ENCODE measurements at regions not wholly inside any gene's neighbourhood (a gene's known extent, or its start where the extent isn't known, plus 50 kb on each side); places are given as distances from the start of the nearest gene placed in this dataset.
A peak's percentile ranks its signal among the peaks of the same experiment; 100 is the strongest.

- H3K27ac Mint-ChIP-seq (ENCODE audit: unreplicated experiment) = peak overlapping the region; percentile 87
- no peaks in the 10 kb centered on the region for H3K9me3 Mint-ChIP-seq (ENCODE audit: low read depth)
- no peak overlapping the region for H3K4me3 Mint-ChIP-seq (ENCODE audit: unreplicated experiment)
- H3K27me3 Mint-ChIP-seq (ENCODE audit: low read depth) = peaks cover 3% of the 10 kb centered on the region
- DNase-seq (ENCODE audit: low spot score) = no peak
- H3K36me3 Mint-ChIP-seq (ENCODE audit: low read depth) = no peaks in the 10 kb centered on the region
- peak; percentile 34 for TF ChIP-seq CTCF (IDR thresholded peaks at IDR 0.05)
- peaks cover 50% of the 10 kb centered on the region for H3K4me1 Mint-ChIP-seq (ENCODE audit: low read depth)
These were observed 83.8 kb upstream of the CHST15 start for GRCh38 chr10:124177180-124177518.

DNA sequence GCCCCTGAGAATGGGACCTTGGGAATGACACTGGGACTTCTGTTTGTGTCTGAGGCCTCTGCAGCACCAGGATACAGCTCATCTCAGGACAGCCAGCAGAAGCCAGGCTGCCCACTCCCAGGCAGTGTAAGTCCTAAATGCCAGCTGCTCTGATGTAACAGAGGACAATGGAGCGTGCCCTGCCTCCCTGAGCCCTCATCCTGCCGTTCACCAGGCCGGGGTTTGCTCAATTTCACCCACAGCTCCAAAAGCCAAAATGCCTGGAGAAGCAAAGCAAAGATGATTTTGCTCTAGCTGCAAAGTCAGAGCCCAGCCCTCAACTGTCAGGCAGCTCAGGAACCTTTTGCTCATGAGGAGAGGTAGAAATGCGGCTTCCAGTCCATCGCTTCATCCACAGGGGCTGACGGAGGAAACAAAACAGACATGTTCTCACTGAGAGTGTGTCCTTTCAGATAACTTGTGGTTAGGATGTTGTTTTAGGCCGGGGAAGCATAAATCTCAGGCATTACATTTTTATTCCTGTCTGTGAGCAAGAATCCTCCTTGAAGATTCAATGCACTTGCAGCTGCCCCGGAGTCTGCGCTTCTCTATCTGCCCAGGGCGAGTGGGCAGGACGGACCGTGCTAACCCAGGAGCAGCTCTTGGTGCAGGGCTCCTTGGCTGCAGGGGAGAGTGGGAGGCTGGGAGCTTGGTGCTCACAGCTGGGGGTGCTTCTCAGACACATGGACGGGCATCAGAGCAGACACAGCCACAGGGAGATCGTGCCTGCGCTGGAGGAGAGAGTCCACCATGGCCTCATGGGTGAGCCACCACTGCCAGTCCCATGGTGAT lies 83.2 kb upstream of the CHST15 start:
- no peak for TF ChIP-seq CTCF (IDR thresholded peaks at IDR 0.05)
- Mint-ChIP-seq H3K36me3 (ENCODE audit: low read depth) (no peaks in the 10 kb centered on the region), H3K27ac (ENCODE audit: unreplicated experiment) (peak overlapping the region; percentile 87), H3K4me1 (ENCODE audit: low read depth) (peaks cover 47% of the 10 kb centered on the region), H3K9me3 (ENCODE audit: low read depth) (no peaks in the 10 kb centered on the region), H3K4me3 (ENCODE audit: unreplicated experiment) (peak overlapping the region; percentile 36), H3K27me3 (ENCODE audit: low read depth) (peaks cover 3% of the 10 kb centered on the region)
- no peak for DNase-seq (ENCODE audit: low spot score)

- no peak for DNase-seq (ENCODE audit: low spot score)
- Mint-ChIP-seq H3K4me1 (ENCODE audit: low read depth) (peaks cover 39% of the 10 kb centered on the region), H3K27ac (ENCODE audit: unreplicated experiment) (peak overlapping the region; percentile 87), H3K4me3 (ENCODE audit: unreplicated experiment) (peak overlapping the region; percentile 36), H3K9me3 (ENCODE audit: low read depth) (no peaks in the 10 kb centered on the region), H3K27me3 (ENCODE audit: low read depth) (peaks cover 3% of the 10 kb centered on the region), H3K36me3 (ENCODE audit: low read depth) (no peaks in the 10 kb centered on the region)
- no peak for TF ChIP-seq CTCF (IDR thresholded peaks at IDR 0.05)
These were observed 82.4 kb upstream of the CHST15 start for GRCh38 chr10:124175701-124176348.

DNA sequence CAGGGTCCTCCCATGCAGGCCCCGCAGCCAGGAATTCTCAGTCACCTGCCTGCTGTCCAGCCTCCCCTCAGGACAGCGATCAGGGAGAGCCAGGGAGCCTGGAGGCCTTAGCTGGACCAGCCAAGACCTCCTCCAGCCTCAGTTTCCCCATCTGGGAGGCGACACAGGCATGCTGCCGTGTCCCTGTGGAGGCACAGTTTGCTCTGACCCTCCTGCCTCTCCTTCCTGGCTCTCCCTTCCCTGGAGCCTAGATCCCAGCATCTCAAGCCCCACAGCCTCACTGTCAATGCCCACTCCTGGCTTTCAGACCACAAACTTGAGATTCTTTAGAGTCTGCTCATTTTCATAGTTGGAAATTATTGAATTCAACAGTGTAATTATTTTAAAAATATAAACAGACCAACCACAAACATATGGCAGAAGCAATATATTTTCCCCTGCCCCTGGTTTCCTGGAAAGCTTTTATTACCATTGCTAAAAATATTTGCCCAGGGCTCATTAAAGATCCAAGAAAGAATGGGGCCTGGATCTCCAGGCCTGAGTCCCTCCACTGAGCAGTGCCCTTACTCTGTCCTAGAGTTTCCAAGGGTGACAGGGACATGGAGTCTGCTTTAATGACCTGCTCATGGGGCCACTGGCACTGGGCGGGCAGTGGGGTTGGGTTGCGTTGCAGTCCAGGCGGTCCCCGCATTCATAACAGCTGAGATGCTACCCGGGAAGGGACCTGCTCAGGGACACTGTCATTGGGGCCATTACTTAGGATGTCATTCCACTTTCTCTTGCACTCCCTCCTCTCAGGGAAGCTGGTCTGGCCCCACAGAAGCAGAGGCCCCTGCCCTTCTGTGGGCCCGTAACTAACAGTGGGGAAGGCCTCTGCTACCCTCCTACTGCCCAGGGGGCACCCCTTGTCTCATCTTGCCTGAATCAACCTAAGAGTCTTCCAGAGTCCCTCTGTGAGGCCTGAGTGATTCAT lies 81.6 kb upstream of the CHST15 start:
- no peak for TF ChIP-seq CTCF (IDR thresholded peaks at IDR 0.05)
- peaks cover 3% of the 10 kb centered on the region for H3K27me3 Mint-ChIP-seq (ENCODE audit: low read depth)
- peaks cover 32% of the 10 kb centered on the region for H3K4me1 Mint-ChIP-seq (ENCODE audit: low read depth)
- DNase-seq (ENCODE audit: low spot score) = no peak
- H3K27ac Mint-ChIP-seq (ENCODE audit: unreplicated experiment) = peak overlapping the region; percentile 41
- H3K4me3 Mint-ChIP-seq (ENCODE audit: unreplicated experiment) = no peak overlapping the region
- no peaks in the 10 kb centered on the region for H3K9me3 Mint-ChIP-seq (ENCODE audit: low read depth)
- H3K36me3 Mint-ChIP-seq (ENCODE audit: low read depth) = no peaks in the 10 kb centered on the region

DNA sequence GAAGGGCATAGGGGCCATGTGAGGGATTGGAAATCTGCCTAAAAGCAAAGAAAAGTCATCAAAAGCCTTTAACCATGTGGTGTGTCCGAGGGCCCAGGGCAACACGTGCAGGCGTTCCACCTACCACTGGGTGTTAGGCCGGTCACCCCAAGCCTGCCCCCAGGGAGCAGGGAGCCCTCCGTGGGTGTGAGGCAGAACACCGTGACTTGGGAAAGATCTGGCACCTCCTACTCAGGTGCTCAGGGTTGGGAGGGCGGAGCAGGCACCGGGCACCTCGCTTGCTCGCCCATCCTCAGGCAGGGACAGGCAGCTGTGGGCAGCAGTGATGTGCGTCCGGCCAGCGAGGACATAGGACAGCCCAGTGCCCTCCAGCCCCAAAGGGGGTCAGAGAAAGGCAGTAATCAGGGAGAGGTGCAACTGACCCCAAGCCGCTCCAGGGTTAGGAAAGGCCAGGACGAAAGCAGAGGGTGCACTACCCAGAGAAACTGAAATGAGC lies 80.7 kb upstream of the CHST15 start:
- no peaks in the 10 kb centered on the region for H3K36me3 Mint-ChIP-seq (ENCODE audit: low read depth)
- no peak overlapping the region for H3K4me3 Mint-ChIP-seq (ENCODE audit: unreplicated experiment)
- H3K27me3 Mint-ChIP-seq (ENCODE audit: low read depth) = peaks cover 3% of the 10 kb centered on the region
- no peaks in the 10 kb centered on the region for H3K9me3 Mint-ChIP-seq (ENCODE audit: low read depth)
- peaks cover 31% of the 10 kb centered on the region for H3K4me1 Mint-ChIP-seq (ENCODE audit: low read depth)
- no peak for TF ChIP-seq CTCF (IDR thresholded peaks at IDR 0.05)
- peak; percentile 83 for DNase-seq (ENCODE audit: low spot score)
- H3K27ac Mint-ChIP-seq (ENCODE audit: unreplicated experiment) = no peak overlapping the region
